Keratinocyte (primary cell): ENCODE measurements at regions not wholly inside any gene's neighbourhood (a gene's known extent, or its start where the extent isn't known, plus 50 kb on each side); places are given as distances from the start of the nearest gene placed in this dataset.

ENCODE experiments used
- DNase-seq: peaks from one replicate; pipeline ENCODE4 v3.0.0-alpha.2; 2011; ENCODE audit warnings: low read depth, missing footprints, low spot score
- FAIRE-seq: peaks from 2 replicates; lab custom pipeline; 2011; peaks lifted over from hg19 to GRCh38; lab: Jason Lieb, UNC
- H2AFZ ChIP-seq: 2 replicates; pipeline ENCODE4 v1.6.0; 2012; ENCODE audit warnings: low read length, control low read depth, inconsistent platforms; ENCODE audit not compliant: control insufficient read depth
- H3K27ac ChIP-seq: 2 replicates; pipeline ENCODE4 v1.5.1; 2011; ENCODE audit warnings: low read length; ENCODE audit not compliant: control insufficient read depth, insufficient read depth
- H3K27me3 ChIP-seq: 3 replicates; pipeline ENCODE4 v1.6.0; 2011; ENCODE audit warnings: low read length; ENCODE audit not compliant: control insufficient read depth, insufficient read depth; ENCODE audit errors: extremely low read depth
- H3K36me3 ChIP-seq, 2 experiments: 2 replicates in 1 of 2; 3 replicates in 1 of 2; pipeline ENCODE4 v1.5.1; 2011; ENCODE audit warnings: low read length in 2 of 2, mild to moderate bottlenecking in 1 of 2; ENCODE audit not compliant: control insufficient read depth in 2 of 2, insufficient read depth in 2 of 2; ENCODE audit errors: extremely low read depth in 1 of 2
- H3K4me1 ChIP-seq: 3 replicates; pipeline ENCODE4 v1.5.1; 2011; ENCODE audit warnings: low read length; ENCODE audit not compliant: control insufficient read depth, insufficient read depth; ENCODE audit errors: extremely low read depth
- H3K4me2 ChIP-seq: 3 replicates; pipeline ENCODE4 v1.6.0; 2011; ENCODE audit warnings: low read depth, low read length; ENCODE audit not compliant: control insufficient read depth, insufficient read depth; ENCODE audit errors: extremely low read depth
- H3K4me3 ChIP-seq, 3 experiments: fragments of 200-600 bp in 1 of 3; sonication (generic) in 1 of 3; 2 replicates in 2 of 3; 3 replicates in 1 of 3; pipeline ENCODE4 v1.5.1; 2011 to 2016; ENCODE audit warnings: low read length in 3 of 3, mild to moderate bottlenecking in 3 of 3, control low read depth in 2 of 3, inconsistent platforms in 1 of 3, low read depth in 1 of 3, mixed read lengths in 1 of 3, mixed run types in 1 of 3, moderate library complexity in 1 of 3; ENCODE audit not compliant: control insufficient read depth in 2 of 3, insufficient read depth in 2 of 3; ENCODE audit errors: extremely low read depth in 1 of 3
- H3K79me2 ChIP-seq: 2 replicates; pipeline ENCODE4 v1.6.0; 2012; ENCODE audit warnings: low read length; ENCODE audit not compliant: control insufficient read depth, insufficient read depth
- H3K9ac ChIP-seq: 3 replicates; pipeline ENCODE4 v1.6.0; 2011; ENCODE audit warnings: low read length; ENCODE audit not compliant: control insufficient read depth, insufficient read depth; ENCODE audit errors: extremely low read depth
- H3K9me1 ChIP-seq: 3 replicates; pipeline ENCODE4 v1.6.0; 2011; ENCODE audit warnings: low read length; ENCODE audit not compliant: control insufficient read depth, insufficient read depth; ENCODE audit errors: extremely low read depth
- H3K9me3 ChIP-seq: 2 replicates; pipeline ENCODE4 v1.5.1; 2012; ENCODE audit warnings: low read depth, low read length; ENCODE audit not compliant: control insufficient read depth
- H4K20me1 ChIP-seq: 3 replicates; pipeline ENCODE4 v1.6.0; 2011; ENCODE audit warnings: low read length; ENCODE audit not compliant: control insufficient read depth, insufficient read depth; ENCODE audit errors: extremely low read depth
- EZH2 ChIP-seq: IDR thresholded peaks from one replicate; pipeline ENCODE4 v1.6.1; 2012; ENCODE audit warnings: inconsistent platforms, mild to moderate bottlenecking, low read length, moderate library complexity
- dilution Hi-C: fragments of 300-500 bp; cut with MboI; formaldehyde crosslinking; loops from one replicate; pipeline ENCODE4 v1.7.0; 2020; ENCODE audit warnings: low sequenced_read_pairs; ENCODE audit not compliant: extremely low pct_ligation_motif_present
- TF ChIP-seq, protein P1 (sequence below), 3 experiments: IDR thresholded peaks in 1 of 3; conservative IDR thresholded peaks in 1 of 3; optimal IDR thresholded peaks in 1 of 3; 2 replicates in 2 of 3; 3 replicates in 1 of 3; pipeline versions ENCODE3 to v1.5.1; 2011; ENCODE audit warnings: low read length in 3 of 3, mild to moderate bottlenecking in 3 of 3, moderate library complexity in 2 of 3, control low read depth in 1 of 3, inconsistent platforms in 1 of 3; ENCODE audit not compliant: insufficient read depth in 2 of 3; ENCODE audit errors: extremely low read depth in 1 of 3

DNA sequence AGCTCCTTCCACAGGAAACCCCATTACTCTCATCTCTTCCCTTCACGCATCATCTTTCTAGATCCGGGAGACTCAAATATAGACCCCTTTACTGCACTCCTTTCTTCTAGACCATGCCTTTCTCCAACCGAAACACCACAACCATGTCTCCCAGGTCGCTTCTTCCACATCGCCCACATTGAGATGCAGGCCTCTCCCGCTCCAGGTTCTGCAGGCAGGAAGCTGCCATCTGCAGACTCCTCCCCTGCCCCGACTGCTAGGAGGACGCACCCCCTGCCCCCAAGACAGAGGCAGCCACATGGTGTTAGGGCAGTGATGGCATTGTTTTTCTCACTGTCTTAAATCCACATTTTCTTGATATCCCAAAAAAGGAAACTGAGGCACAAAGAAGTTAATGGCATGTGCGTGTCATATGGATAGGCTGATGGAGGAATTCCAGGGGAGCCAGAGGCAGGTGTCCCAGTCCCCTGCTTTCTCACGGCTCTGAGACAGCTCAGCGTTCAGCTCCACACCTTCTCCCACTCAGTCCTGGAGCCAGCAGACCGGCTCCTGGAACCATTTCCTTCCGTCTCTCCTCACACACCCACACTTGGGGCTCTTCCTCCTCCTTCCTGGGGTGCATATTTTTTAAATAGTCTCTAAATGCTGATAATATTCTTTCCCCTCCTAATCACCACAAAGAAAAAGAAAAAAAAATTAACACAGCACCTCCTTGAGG is 438.4 kb downstream of the EIPR1 start:
- Histone ChIP-seq H3K4me3 (no peak overlapping the region), H3K79me2 (no peaks in the 10 kb centered on the region), H3K4me1 (no peaks in the 10 kb centered on the region), H3K36me3 (no peaks in the 10 kb centered on the region), H3K27ac (no peak overlapping the region), H2AFZ (no peak overlapping the region), H3K9me1 (no peaks in the 10 kb centered on the region), H3K9me3 (peaks cover 13% of the 10 kb centered on the region), H3K27me3 (no peaks in the 10 kb centered on the region), H3K4me2 (no peak overlapping the region), H3K9ac (no peak overlapping the region), H4K20me1 (no peaks in the 10 kb centered on the region)
- dilution Hi-C loops: no loop called here
- DNase-seq: no peak
- no peak for FAIRE-seq
- TF ChIP-seq EZH2: no peak
- TF ChIP-seq, protein P1, sequence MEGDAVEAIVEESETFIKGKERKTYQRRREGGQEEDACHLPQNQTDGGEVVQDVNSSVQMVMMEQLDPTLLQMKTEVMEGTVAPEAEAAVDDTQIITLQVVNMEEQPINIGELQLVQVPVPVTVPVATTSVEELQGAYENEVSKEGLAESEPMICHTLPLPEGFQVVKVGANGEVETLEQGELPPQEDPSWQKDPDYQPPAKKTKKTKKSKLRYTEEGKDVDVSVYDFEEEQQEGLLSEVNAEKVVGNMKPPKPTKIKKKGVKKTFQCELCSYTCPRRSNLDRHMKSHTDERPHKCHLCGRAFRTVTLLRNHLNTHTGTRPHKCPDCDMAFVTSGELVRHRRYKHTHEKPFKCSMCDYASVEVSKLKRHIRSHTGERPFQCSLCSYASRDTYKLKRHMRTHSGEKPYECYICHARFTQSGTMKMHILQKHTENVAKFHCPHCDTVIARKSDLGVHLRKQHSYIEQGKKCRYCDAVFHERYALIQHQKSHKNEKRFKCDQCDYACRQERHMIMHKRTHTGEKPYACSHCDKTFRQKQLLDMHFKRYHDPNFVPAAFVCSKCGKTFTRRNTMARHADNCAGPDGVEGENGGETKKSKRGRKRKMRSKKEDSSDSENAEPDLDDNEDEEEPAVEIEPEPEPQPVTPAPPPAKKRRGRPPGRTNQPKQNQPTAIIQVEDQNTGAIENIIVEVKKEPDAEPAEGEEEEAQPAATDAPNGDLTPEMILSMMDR (optimal IDR thresholded peaks at IDR 0.05 in 1 of 3, IDR thresholded peaks at IDR 0.05 in 1 of 3, conservative IDR thresholded peaks at IDR 0.05 in 1 of 3; ENCODE audit: extremely low read depth in 1 of 3, insufficient read depth in 2 of 3, low read length in 3 of 3): no peak

DNA sequence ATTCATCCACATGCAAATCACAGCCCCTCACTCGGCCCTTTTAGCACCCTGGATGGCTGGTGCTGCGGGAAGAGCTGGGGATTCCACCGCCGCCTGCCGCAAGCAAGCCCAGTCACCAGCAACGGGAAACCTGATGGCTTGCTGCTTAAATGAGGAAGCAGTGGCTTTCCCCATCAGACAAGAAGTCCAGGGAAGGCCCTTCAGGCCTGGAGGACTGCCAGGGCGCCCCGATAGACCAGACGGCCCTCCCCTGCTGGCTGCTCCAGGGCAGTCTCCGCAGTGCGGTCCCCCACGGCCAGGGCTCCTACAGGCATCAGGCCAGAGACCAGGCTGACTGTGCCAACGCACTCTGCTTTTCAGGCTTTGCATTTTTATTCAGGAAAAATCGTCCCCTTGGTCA is 439.1 kb downstream of the EIPR1 start:
- H3K79me2 ChIP-seq: no peaks in the 10 kb centered on the region
- dilution Hi-C loops: no loop called here
- no peaks in the 10 kb centered on the region for H3K4me1 ChIP-seq
- H3K9ac ChIP-seq: no peak overlapping the region
- no peak overlapping the region for H3K4me2 ChIP-seq
- no peak overlapping the region for H2AFZ ChIP-seq
- FAIRE-seq: no peak
- no peaks in the 10 kb centered on the region for H4K20me1 ChIP-seq
- H3K4me3 ChIP-seq: no peak overlapping the region
- TF ChIP-seq, protein P1 (optimal IDR thresholded peaks at IDR 0.05 in 1 of 3, IDR thresholded peaks at IDR 0.05 in 1 of 3, conservative IDR thresholded peaks at IDR 0.05 in 1 of 3; ENCODE audit: extremely low read depth in 1 of 3, insufficient read depth in 2 of 3, low read length in 3 of 3): no peak
- no peak for TF ChIP-seq EZH2
- no peaks in the 10 kb centered on the region for H3K9me1 ChIP-seq
- peaks cover 14% of the 10 kb centered on the region for H3K9me3 ChIP-seq
- no peak overlapping the region for H3K27ac ChIP-seq
- DNase-seq: no peak
- no peaks in the 10 kb centered on the region for H3K36me3 ChIP-seq
- H3K27me3 ChIP-seq: no peaks in the 10 kb centered on the region
